ENCODE measurements at regions not wholly inside any gene's neighbourhood (a gene's known extent, or its start where the extent isn't known, plus 50 kb on each side); places are given as distances from the start of the nearest gene placed in this dataset.

GRCh38 chr11:15602047-15602446 is 487.3 kb downstream of the INSC start:
- no peak for TF ChIP-seq CBX3 (IDR thresholded peaks at IDR 0.05; ENCODE audit: low read depth)
- no peak for TF ChIP-seq CTCF (IDR thresholded peaks at IDR 0.05 in 2 of 3, conservative IDR thresholded peaks at IDR 0.05 in 1 of 3; ENCODE audit: borderline replicate concordance in 1 of 3, insufficient read depth in 1 of 3, low read depth in 2 of 3, low read length in 2 of 3)
- TF ChIP-seq POLR2AphosphoS5 (IDR thresholded peaks at IDR 0.05; ENCODE audit: low read depth, low read length): no peak
- no peak for TF ChIP-seq CEBPB (IDR thresholded peaks at IDR 0.05; ENCODE audit: low read depth)
- no peak for TF ChIP-seq JUND (IDR thresholded peaks at IDR 0.05)
- TF ChIP-seq POLR2A (IDR thresholded peaks at IDR 0.05; ENCODE audit: borderline replicate concordance, extremely low read depth, insufficient read depth, insufficient read length): no peak
- TF ChIP-seq REST (IDR thresholded peaks at IDR 0.05; ENCODE audit: low read depth): no peak
- no peak for TF ChIP-seq EZH2phosphoT487 (IDR thresholded peaks at IDR 0.05; ENCODE audit: borderline replicate concordance)
- TF ChIP-seq EZH2 (IDR thresholded peaks at IDR 0.05): no peak
- TF ChIP-seq SP1 (IDR thresholded peaks at IDR 0.05; ENCODE audit: low read depth): no peak

Data from HCT116 (cell line).